SH-SY5Y (cell line): ENCODE measurements at regions not wholly inside any gene's neighbourhood (a gene's known extent, or its start where the extent isn't known, plus 50 kb on each side); places are given as distances from the start of the nearest gene placed in this dataset.

Experiments used
- GATA2 ChIP-seq: IDR thresholded peaks from 2 replicates; pipeline ENCODE4 v1.6.1; 2011; ENCODE audit warnings: mild to moderate bottlenecking, low read depth, low read length
- GATA3 ChIP-seq: IDR thresholded peaks from 2 replicates; pipeline ENCODE4 v1.6.1; 2011; ENCODE audit warnings: low read depth, mild to moderate bottlenecking, low read length, moderate library complexity

GRCh38 chr11:108994887-108995286, 330.0 kb downstream of the DDX10 start:
- TF ChIP-seq GATA2, result no peak
- no peak for TF ChIP-seq GATA3

- TF ChIP-seq GATA2, result no peak
- no peak for TF ChIP-seq GATA3
These were observed 333.0 kb downstream of the DDX10 start for GRCh38 chr11:108997826-108998225.

- no peak for TF ChIP-seq GATA3
- TF ChIP-seq GATA2, result no peak
These were observed 335.7 kb downstream of the DDX10 start for GRCh38 chr11:109000531-109000930.

- TF ChIP-seq GATA3, result no peak
These were observed 336.7 kb downstream of the DDX10 start for GRCh38 chr11:109001585-109001984.

GRCh38 chr11:109012991-109013390, 348.1 kb downstream of the DDX10 start:
- no peak for TF ChIP-seq GATA3
- no peak for TF ChIP-seq GATA2

- no peak for TF ChIP-seq GATA2
- no peak for TF ChIP-seq GATA3
These were observed 350.4 kb downstream of the DDX10 start for GRCh38 chr11:109015283-109015682.

GRCh38 chr11:109016724-109017123, 351.9 kb downstream of the DDX10 start:
- TF ChIP-seq GATA3 (no peak), GATA2 (no peak)

GRCh38 chr11:109017489-109017888, 352.6 kb downstream of the DDX10 start:
- no peak for TF ChIP-seq GATA2
- no peak for TF ChIP-seq GATA3

- TF ChIP-seq GATA3 (no peak), GATA2 (no peak)
These were observed 353.8 kb downstream of the DDX10 start for GRCh38 chr11:109018639-109019038.

- TF ChIP-seq GATA2 (no peak), GATA3 (no peak)
These were observed 354.6 kb downstream of the DDX10 start for GRCh38 chr11:109019342-109019936.

- TF ChIP-seq GATA2 (no peak), GATA3 (no peak)
These were observed 358.2 kb downstream of the DDX10 start for GRCh38 chr11:109023036-109023435.

GRCh38 chr11:109026891-109027489, 362.1 kb downstream of the DDX10 start:
- TF ChIP-seq GATA2 (no peak), GATA3 (no peak)

- TF ChIP-seq GATA2 (no peak), GATA3 (no peak)
These were observed 363.0 kb downstream of the DDX10 start for GRCh38 chr11:109027851-109028250.

GRCh38 chr11:109029927-109030326, 365.1 kb downstream of the DDX10 start:
- TF ChIP-seq GATA3 (no peak), GATA2 (no peak)

- TF ChIP-seq GATA3, result no peak
- no peak for TF ChIP-seq GATA2
These were observed 368.9 kb downstream of the DDX10 start for GRCh38 chr11:109033627-109034338.
